ENCODE measurements at regions not wholly inside any gene's neighbourhood (a gene's known extent, or its start where the extent isn't known, plus 50 kb on each side); places are given as distances from the start of the nearest gene placed in this dataset.

- no peak for DNase-seq
These were observed 327.7 kb downstream of the PIK3R1 start for GRCh38 chr5:68543212-68543611.

GRCh38 chr5:68544091-68544647 lies 328.6 kb downstream of the PIK3R1 start:
- DNase-seq = no peak

- DNase-seq = no peak
These were observed 329.3 kb downstream of the PIK3R1 start for GRCh38 chr5:68544648-68545552.

GRCh38 chr5:68545636-68546295 lies 330.2 kb downstream of the PIK3R1 start:
- DNase-seq = peak; percentile 41 to 50

GRCh38 chr5:68547056-68547455 lies 331.5 kb downstream of the PIK3R1 start:
- no peak for DNase-seq

GRCh38 chr5:68547622-68548021 lies 332.1 kb downstream of the PIK3R1 start:
- DNase-seq = no peak

- peak; percentile 40 to 72 for DNase-seq
These were observed 333.6 kb downstream of the PIK3R1 start for GRCh38 chr5:68548959-68549676.

- DNase-seq = no peak
These were observed 334.5 kb downstream of the PIK3R1 start for GRCh38 chr5:68550015-68550414.

GRCh38 chr5:68551436-68551835 lies 335.9 kb downstream of the PIK3R1 start:
- DNase-seq = no peak

GRCh38 chr5:68554571-68555279 lies 339.2 kb downstream of the PIK3R1 start:
- no peak for DNase-seq

GRCh38 chr5:68555907-68556681 lies 340.5 kb downstream of the PIK3R1 start:
- no peak for DNase-seq

GRCh38 chr5:68557162-68557936 lies 341.8 kb downstream of the PIK3R1 start:
- no peak for DNase-seq

GRCh38 chr5:68562308-68562707 lies 346.8 kb downstream of the PIK3R1 start:
- no peak for DNase-seq

- peak; percentile 94 to 98 for DNase-seq
These were observed 349.9 kb downstream of the PIK3R1 start for GRCh38 chr5:68565427-68565826.

GRCh38 chr5:68576805-68577204 lies 361.2 kb downstream of the PIK3R1 start:
- DNase-seq = no peak

- DNase-seq = no peak
These were observed 366.7 kb downstream of the PIK3R1 start for GRCh38 chr5:68582284-68582683.

- no peak for DNase-seq
These were observed 371.6 kb downstream of the PIK3R1 start for GRCh38 chr5:68587171-68587570.

GRCh38 chr5:68591850-68592249 lies 376.3 kb downstream of the PIK3R1 start:
- no peak for DNase-seq

- no peak for DNase-seq
These were observed 376.8 kb downstream of the PIK3R1 start for GRCh38 chr5:68592351-68592750.

GRCh38 chr5:68593211-68593671 lies 377.7 kb downstream of the PIK3R1 start:
- no peak for DNase-seq

GRCh38 chr5:68612972-68613371 lies 397.4 kb downstream of the PIK3R1 start:
- DNase-seq = no peak
